CD14-positive monocyte (primary cell): ENCODE measurements at regions not wholly inside any gene's neighbourhood (a gene's known extent, or its start where the extent isn't known, plus 50 kb on each side); places are given as distances from the start of the nearest gene placed in this dataset.

Source experiments
- DNase-seq, 3 donors: peaks; one replicate each; pipeline ENCODE4 v3.0.0-alpha.2; 2011 to 2022
- H2AFZ ChIP-seq: 2 replicates; pipeline ENCODE4 v1.6.0; 2012; ENCODE audit warnings: mild to moderate bottlenecking, low read depth, low read length, inconsistent platforms; ENCODE audit not compliant: insufficient read depth, poor library complexity, severe bottlenecking
- H3K27ac ChIP-seq, 2 donors: 1 replicate in 1 of 2; 2 replicates in 1 of 2; pipeline ENCODE4 v1.5.1; 2012 to 2013; ENCODE audit warnings: low read length in 2 of 2, control low read depth in 1 of 2, inconsistent platforms in 1 of 2, low read depth in 1 of 2, mild to moderate bottlenecking in 1 of 2
- H3K27me3 ChIP-seq, 2 donors: one replicate each; pipeline versions ENCODE4 v1.6.0 to v1.6.1; 2011 to 2013; ENCODE audit warnings: low read length in 2 of 2; ENCODE audit not compliant: control insufficient read depth in 2 of 2, insufficient read depth in 2 of 2
- H3K36me3 ChIP-seq, 2 donors: replicated peaks in 1 of 2; 1 replicate in 1 of 2; 2 replicates in 1 of 2; pipeline versions ENCODE4 v1.5.1 to v1.6.1; 2012 to 2013; ENCODE audit warnings: low read length in 2 of 2, control low read depth in 1 of 2, inconsistent platforms in 1 of 2, mild to moderate bottlenecking in 1 of 2; ENCODE audit not compliant: insufficient read depth in 2 of 2, control insufficient read depth in 1 of 2
- H3K4me1 ChIP-seq, 2 donors: 1 replicate in 1 of 2; 2 replicates in 1 of 2; pipeline versions ENCODE4 v1.5.1 to v1.6.1; 2012 to 2013; ENCODE audit warnings: low read length in 2 of 2, control low read depth in 1 of 2, inconsistent platforms in 1 of 2, mild to moderate bottlenecking in 1 of 2, moderate library complexity in 1 of 2; ENCODE audit not compliant: insufficient read depth in 2 of 2, control insufficient read depth in 1 of 2
- H3K4me2 ChIP-seq: replicated peaks from 2 replicates; pipeline ENCODE3; 2012; ENCODE audit warnings: low read length, moderate library complexity, mild to moderate bottlenecking; ENCODE audit not compliant: poor library complexity, severe bottlenecking; ENCODE audit errors: extremely low read depth
- H3K4me3 ChIP-seq, 3 experiments: fragments of 200-600 bp in 1 of 3; sonication (generic) in 1 of 3; replicated peaks in 1 of 3; 1 replicate in 2 of 3; 2 replicates in 1 of 3; pipeline ENCODE4 v1.5.1; 2011 to 2013; ENCODE audit warnings: low read length in 3 of 3, mild to moderate bottlenecking in 3 of 3, control low read depth in 2 of 3, low read depth in 2 of 3, inconsistent platforms in 1 of 3, moderate library complexity in 1 of 3
- H3K79me2 ChIP-seq: 2 replicates; pipeline ENCODE4 v1.6.0; 2012; ENCODE audit warnings: mild to moderate bottlenecking, control low read depth, inconsistent platforms, low read length, moderate library complexity; ENCODE audit not compliant: insufficient read depth
- H3K9ac ChIP-seq: 2 replicates; pipeline ENCODE4 v1.6.0; 2017; ENCODE audit warnings: low read length, mild to moderate bottlenecking; ENCODE audit not compliant: insufficient read depth, poor library complexity, severe bottlenecking
- H3K9me3 ChIP-seq, 2 donors: replicated peaks in 1 of 2; 1 replicate in 1 of 2; 2 replicates in 1 of 2; pipeline versions ENCODE4 v1.5.1 to v1.6.1; 2012 to 2013; ENCODE audit warnings: low read length in 2 of 2, control low read depth in 1 of 2; ENCODE audit not compliant: control insufficient read depth in 1 of 2, insufficient read depth in 1 of 2
- H4K20me1 ChIP-seq: 2 replicates; pipeline ENCODE4 v1.6.0; 2012; ENCODE audit warnings: mild to moderate bottlenecking, low read length, control low read depth, moderate library complexity; ENCODE audit not compliant: insufficient read depth
- H3K27ac Mint-ChIP-seq, 7 donors: one replicate each; pipeline ENCODE4 v1.8.0; 2020; ENCODE audit warnings: mild to moderate bottlenecking in 7 of 7, mixed read lengths in 7 of 7, moderate library complexity in 6 of 7, inconsistent platforms in 2 of 7
- H3K27me3 Mint-ChIP-seq, 3 donors: one replicate each; pipeline ENCODE4 v1.8.0; 2021 to 2022; ENCODE audit warnings: low read depth in 3 of 3, mild to moderate bottlenecking in 3 of 3, mixed read lengths in 3 of 3, moderate library complexity in 3 of 3, inconsistent platforms in 1 of 3
- H3K36me3 Mint-ChIP-seq, 2 donors: one replicate each; pipeline ENCODE4 v1.8.0; 2020; ENCODE audit warnings: mixed read lengths in 2 of 2, inconsistent platforms in 1 of 2, mild to moderate bottlenecking in 1 of 2
- H3K4me1 Mint-ChIP-seq: one replicate; pipeline ENCODE4 v1.8.0; 2020; ENCODE audit warnings: mild to moderate bottlenecking, mixed read lengths
- H3K4me3 Mint-ChIP-seq, 2 donors: one replicate each; pipeline ENCODE4 v1.8.0; 2020; ENCODE audit warnings: mild to moderate bottlenecking in 2 of 2, mixed read lengths in 2 of 2, moderate library complexity in 1 of 2
- H3K9me3 Mint-ChIP-seq, 7 donors: one replicate each; pipeline ENCODE4 v1.8.0; 2020 to 2022; ENCODE audit warnings: mixed read lengths in 7 of 7, mild to moderate bottlenecking in 6 of 7, moderate library complexity in 6 of 7, inconsistent platforms in 2 of 7
- WGBS: methylation state at CpG from one replicate; pipeline ENCODE4 v1.1.5; 2013; ENCODE audit warnings: missing lambda C conversion rate; ENCODE audit not compliant: insufficient coverage; 5-methylcytosine and 5-hydroxymethylcytosine counted together
- intact Hi-C, 2 donors: fragments of 100-400 bp; cut with micrococcal nuclease; formaldehyde crosslinking; loops; one replicate each; pipeline versions ENCODE4 v1.15.0 to v1.15.1; 2023
- TF ChIP-seq, protein P1 (sequence below): fragments of 200-600 bp; IDR thresholded peaks from one replicate; pipeline ENCODE4 v1.8.0; 2022; ENCODE audit warnings: antibody characterized with exemption, mild to moderate bottlenecking

DNA sequence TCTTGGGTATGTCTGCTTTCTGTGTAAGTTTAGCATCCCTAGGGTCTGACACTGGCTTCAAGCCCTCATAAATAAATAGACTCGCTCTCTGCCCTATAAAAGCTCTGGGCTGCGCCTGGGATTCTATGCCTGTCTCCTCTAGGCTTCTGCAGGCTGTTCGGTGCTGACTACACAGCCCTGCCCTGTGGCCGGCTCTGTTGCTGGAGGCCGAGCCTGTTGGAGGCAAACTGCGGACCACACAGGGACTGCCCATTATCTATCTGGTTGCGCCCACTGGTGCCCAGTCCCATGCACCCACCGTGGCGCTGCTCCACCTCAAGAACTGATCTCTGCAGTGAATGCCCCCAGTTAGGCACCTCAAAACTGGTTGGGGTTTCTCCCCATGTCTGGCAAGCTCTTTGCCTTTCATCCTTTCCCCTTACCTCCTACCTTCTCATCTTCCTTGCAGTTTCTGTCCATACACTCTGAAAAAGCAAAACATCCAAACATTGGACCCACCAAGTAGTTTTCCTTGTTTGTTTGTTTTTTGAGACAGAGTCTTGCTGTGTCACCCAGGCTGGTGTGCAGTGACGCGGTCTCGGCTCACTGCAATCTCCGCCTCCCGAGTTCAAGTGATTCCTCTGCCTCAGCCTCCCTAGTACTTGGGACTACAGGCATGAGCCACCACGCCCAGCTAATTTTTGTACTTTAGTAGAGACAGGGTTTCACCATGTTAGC is 207.2 kb downstream of the ERCC6L2 start:
- TF ChIP-seq, protein P1, sequence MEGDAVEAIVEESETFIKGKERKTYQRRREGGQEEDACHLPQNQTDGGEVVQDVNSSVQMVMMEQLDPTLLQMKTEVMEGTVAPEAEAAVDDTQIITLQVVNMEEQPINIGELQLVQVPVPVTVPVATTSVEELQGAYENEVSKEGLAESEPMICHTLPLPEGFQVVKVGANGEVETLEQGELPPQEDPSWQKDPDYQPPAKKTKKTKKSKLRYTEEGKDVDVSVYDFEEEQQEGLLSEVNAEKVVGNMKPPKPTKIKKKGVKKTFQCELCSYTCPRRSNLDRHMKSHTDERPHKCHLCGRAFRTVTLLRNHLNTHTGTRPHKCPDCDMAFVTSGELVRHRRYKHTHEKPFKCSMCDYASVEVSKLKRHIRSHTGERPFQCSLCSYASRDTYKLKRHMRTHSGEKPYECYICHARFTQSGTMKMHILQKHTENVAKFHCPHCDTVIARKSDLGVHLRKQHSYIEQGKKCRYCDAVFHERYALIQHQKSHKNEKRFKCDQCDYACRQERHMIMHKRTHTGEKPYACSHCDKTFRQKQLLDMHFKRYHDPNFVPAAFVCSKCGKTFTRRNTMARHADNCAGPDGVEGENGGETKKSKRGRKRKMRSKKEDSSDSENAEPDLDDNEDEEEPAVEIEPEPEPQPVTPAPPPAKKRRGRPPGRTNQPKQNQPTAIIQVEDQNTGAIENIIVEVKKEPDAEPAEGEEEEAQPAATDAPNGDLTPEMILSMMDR, result no peak
- Histone ChIP-seq H2AFZ (no peak overlapping the region), H3K79me2 (no peaks in the 10 kb centered on the region), H3K4me2 (no peak overlapping the region), H3K27me3 (peaks cover 0 to 4% of the 10 kb centered on the region in 2 donors), H3K4me1 (no peaks in the 10 kb centered on the region), H3K36me3 (no peaks in the 10 kb centered on the region), H3K9ac (no peak overlapping the region), H3K9me3 (no peaks in the 10 kb centered on the region), H4K20me1 (no peaks in the 10 kb centered on the region), H3K27ac (no peak overlapping the region), H3K4me3 (no peak overlapping the region)
- intact Hi-C loops, result no loop called here
- Mint-ChIP-seq H3K27ac (no peak overlapping the region), H3K4me1 (no peaks in the 10 kb centered on the region), H3K4me3 (no peak overlapping the region), H3K9me3 (peaks cover 0 to 4% (median 0%) of the 10 kb centered on the region in 7 donors), H3K36me3 (no peaks in the 10 kb centered on the region), H3K27me3 (peaks cover 7 to 10% (median 9%) of the 10 kb centered on the region in 3 donors)
- no peak for DNase-seq
- WGBS, result 95% methylated on average over 11 of the region's 15 CpGs

DNA sequence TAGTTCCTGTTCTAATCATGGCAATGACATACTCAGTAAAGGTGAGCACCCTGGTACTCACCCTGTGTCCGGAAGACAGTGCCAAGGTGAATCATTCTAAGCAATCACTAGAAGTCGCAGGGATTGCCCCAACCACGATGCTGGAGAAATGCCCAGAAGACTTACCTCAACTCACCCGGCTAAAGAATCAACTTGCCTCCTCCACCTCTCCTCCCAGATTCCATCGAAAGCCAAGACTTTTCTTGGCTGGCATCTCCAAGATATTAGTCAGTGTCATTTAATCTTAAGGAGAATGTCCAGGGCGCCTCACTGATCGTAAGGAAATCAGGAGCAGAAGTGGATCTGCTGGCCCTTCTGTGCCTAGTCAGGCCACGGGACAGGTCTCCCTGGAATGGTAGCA is 204.9 kb downstream of the ERCC6L2 start:
- TF ChIP-seq, protein P1, result no peak
- Histone ChIP-seq H3K27me3 (no peaks in the 10 kb centered on the region), H3K9ac (no peak overlapping the region), H3K27ac (no peak overlapping the region), H2AFZ (no peak overlapping the region), H3K36me3 (no peaks in the 10 kb centered on the region), H3K9me3 (no peaks in the 10 kb centered on the region), H3K4me1 (no peaks in the 10 kb centered on the region), H3K79me2 (no peaks in the 10 kb centered on the region), H3K4me3 (no peak overlapping the region), H3K4me2 (no peak overlapping the region), H4K20me1 (no peaks in the 10 kb centered on the region)
- Mint-ChIP-seq H3K4me1 (no peaks in the 10 kb centered on the region), H3K27ac (no peak overlapping the region), H3K9me3 (peaks cover 0 to 2% (median 0%) of the 10 kb centered on the region in 7 donors), H3K36me3 (no peaks in the 10 kb centered on the region), H3K4me3 (no peak overlapping the region), H3K27me3 (peaks cover 0 to 9% (median 1%) of the 10 kb centered on the region in 3 donors)
- 92% methylated on average over 6 of the region's 8 CpGs for WGBS
- intact Hi-C loops, result no loop called here
- no peak for DNase-seq
